Activated CD4-positive, alpha-beta T cell treated with anti-CD3 and anti-CD28 coated beads, Interleukin-2, amount 50 U/mL, for 24 hours (primary cell): ENCODE measurements at regions not wholly inside any gene's neighbourhood (a gene's known extent, or its start where the extent isn't known, plus 50 kb on each side); places are given as distances from the start of the nearest gene placed in this dataset.

Experiments
- DNase-seq, 2 donors: peaks; one replicate each; pipeline ENCODE4 v3.0.0-alpha.2; 2020; ENCODE audit warnings: low read depth in 1 of 2, low spot score in 1 of 2

GRCh38 chr2:177147093-177147694 lies 65.4 kb upstream of the HNRNPA3 start:
- DNase-seq: peak in 1 of 2 donors; percentile 19

DNA sequence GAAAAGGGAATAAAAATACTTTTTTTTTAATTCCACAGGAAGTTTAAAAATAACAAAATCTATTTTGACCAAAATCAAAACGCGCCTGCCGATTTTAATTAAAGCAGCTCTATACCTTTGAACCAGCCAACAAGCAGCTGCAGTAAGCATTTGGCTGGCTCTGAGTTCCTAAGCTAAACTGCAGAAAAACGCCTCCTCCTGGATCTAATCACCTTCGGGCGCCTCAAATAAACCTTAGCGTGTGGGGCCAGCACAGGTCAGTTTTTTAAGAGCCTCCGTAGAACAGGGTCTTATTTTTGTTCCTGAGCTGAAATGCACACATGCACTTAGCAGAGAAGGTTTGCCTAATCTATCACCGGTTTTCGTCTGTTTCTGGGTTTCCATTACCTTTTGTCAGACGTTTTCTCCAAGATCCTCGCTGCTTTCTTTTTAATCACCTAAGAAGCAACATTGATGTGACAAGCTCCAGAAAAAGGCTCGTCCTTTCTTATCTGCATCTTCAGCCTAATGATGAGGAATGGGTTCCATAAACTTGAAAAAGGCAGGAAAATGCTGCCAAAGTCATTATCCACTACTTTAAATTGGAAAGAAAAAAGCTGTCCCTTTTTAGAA lies 64.7 kb upstream of the HNRNPA3 start:
- DNase-seq: no peak

DNA sequence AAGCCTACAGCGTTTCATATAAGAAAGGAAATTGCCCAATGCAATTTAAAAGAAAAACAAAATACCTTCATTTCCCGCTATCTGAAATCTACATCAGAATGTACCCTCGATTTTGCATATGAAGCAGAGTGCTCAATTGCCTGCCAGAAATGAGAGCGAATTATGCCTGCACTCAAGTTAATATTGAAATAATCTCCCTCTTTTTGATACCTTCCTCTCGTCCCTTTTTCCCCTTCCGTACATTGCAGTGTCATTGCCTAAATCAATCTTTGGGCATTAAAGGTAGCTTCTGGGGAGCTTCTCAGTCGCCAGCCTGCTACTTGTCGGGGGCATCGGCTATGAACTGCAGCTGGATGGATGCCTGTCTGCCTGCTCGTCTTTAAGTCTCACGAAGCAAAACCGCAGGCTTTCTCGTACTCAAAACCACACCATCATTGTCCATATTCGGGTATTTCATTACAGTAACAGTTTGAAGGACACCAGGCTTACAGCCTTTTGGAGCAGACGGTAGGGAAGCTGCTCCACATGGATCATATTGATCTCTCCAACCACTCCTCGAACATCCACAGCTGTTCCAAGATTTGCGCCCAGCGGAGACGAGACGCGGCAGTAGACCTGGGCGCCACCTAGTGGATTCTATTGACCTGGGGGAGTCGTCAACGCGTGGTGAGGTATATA lies 64.0 kb upstream of the HNRNPA3 start:
- DNase-seq: peak; percentile 45 to 58

DNA sequence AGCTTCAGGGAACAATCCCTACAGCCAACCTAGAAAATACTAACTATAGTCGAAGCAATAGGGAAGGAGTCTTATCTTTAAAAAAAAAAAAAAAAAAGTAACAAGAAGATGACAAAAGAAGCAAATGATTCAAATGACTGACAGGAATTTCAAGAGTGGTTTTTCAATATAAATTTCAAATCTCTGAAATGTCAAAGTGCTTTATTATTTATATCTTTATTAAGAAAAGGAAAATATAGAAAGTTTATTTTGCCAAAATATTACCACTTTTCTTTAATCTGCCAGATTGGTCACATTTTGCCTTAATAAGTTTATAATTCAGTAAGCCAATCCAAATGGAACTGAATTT lies 63.5 kb upstream of the HNRNPA3 start:
- no peak for DNase-seq

- no peak for DNase-seq
Measured at GRCh38 chr2:177153805-177154204, 58.8 kb upstream of the HNRNPA3 start.

GRCh38 chr2:177154809-177155208 lies 57.8 kb upstream of the HNRNPA3 start:
- no peak for DNase-seq

GRCh38 chr2:177155631-177156030 lies 57.0 kb upstream of the HNRNPA3 start:
- DNase-seq: no peak

DNA sequence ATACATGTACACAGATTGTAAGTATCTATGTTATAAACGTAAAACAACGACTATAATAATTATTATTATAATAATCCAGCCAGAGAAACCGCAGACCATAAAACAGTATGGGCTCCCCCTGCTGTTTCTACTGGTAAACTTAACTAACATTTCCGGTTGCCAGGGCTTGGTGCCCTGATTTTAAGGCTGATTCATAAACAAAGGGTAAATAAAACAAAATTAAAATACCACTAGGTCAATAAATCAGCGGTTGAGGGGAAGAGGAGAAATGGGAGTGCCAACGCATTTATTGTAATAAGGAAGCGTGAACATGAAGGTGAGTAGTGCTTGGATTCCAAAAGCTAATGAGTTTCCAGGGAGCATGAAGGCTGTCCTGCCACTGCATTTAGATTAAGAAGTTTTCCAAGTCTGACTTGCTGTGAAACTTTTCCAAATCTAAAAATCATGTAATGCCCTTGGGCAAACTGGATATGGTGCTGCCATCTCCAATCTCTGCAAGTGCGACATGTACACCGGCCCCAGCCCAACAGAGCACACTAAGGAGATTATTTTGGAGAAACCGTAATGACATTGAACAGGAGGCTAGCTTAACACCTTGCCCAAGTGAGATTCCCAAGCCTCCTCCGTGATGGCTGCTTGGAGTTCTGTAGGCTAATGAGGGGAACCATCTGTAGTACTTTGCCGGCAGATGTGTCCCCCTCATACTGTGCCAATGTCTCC lies 50.7 kb upstream of the HNRNPA3 start:
- DNase-seq: no peak
